AG10803 (cell line): ENCODE measurements at regions not wholly inside any gene's neighbourhood (a gene's known extent, or its start where the extent isn't known, plus 50 kb on each side); places are given as distances from the start of the nearest gene placed in this dataset.
"Not testable (repeated sequence)": the region's sequence is repeated elsewhere in the genome, so short reads cannot be mapped to it uniquely, and the experiment has no call there.

ENCODE experiments used
- DNase-seq: peaks from one replicate; pipeline ENCODE4 v3.0.0; 2010; ENCODE audit warnings: low read depth
- H3K4me3 ChIP-seq: 2 replicates; pipeline ENCODE4 v1.5.1; 2011; ENCODE audit warnings: mild to moderate bottlenecking, low read length, control low read depth
- CTCF ChIP-seq: conservative IDR thresholded peaks from 2 replicates; pipeline ENCODE4 v1.5.1; 2011; ENCODE audit warnings: mild to moderate bottlenecking, low read length, control low read depth, inconsistent platforms

GRCh38 chr2:184187421-184187971 is 410.8 kb upstream of the ZNF804A start:
- no peak for TF ChIP-seq CTCF
- no peak for DNase-seq
- no peak overlapping the region for H3K4me3 ChIP-seq

GRCh38 chr2:184190725-184191124 is 407.6 kb upstream of the ZNF804A start:
- H3K4me3 ChIP-seq: no peak overlapping the region
- TF ChIP-seq CTCF: no peak
- DNase-seq: no peak

DNA sequence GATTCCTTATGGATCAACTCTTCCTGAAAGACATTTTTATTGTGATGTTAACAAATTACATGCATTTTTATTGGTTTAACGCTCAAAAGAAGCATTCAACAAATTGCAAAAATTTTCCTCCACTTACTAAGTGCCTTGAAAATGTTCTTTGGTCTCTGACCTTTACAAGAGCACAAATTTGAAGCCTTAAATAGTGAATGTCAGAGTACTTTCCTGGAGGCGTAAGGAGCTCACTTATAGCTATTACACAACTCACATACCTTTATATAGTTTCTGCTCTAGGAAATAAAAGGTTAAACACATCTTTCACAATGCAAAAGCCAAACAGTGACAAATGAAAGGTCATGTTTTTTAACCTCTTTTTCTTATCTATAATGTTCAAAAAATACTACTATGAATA is 405.7 kb upstream of the ZNF804A start:
- no peak for TF ChIP-seq CTCF

GRCh38 chr2:184197413-184197812 is 400.9 kb upstream of the ZNF804A start:
- DNase-seq: no peak
- H3K4me3 ChIP-seq: no peak overlapping the region
- no peak for TF ChIP-seq CTCF

More for the DNA sequence above, 405.7 kb upstream of the ZNF804A start:
- DNase-seq: no peak
- no peak overlapping the region for H3K4me3 ChIP-seq

- DNase-seq, H3K4me3 ChIP-seq: not testable (repeated sequence)
Observed at GRCh38 chr2:184198791-184199190, 399.5 kb upstream of the ZNF804A start.

- no peak for DNase-seq
- no peak for TF ChIP-seq CTCF
- H3K4me3 ChIP-seq: no peak overlapping the region
Observed at GRCh38 chr2:184199274-184199673, 399.1 kb upstream of the ZNF804A start.

GRCh38 chr2:184201246-184201645 is 397.1 kb upstream of the ZNF804A start:
- DNase-seq: no peak
- no peak for TF ChIP-seq CTCF
- no peak overlapping the region for H3K4me3 ChIP-seq

GRCh38 chr2:184203661-184204060 is 394.7 kb upstream of the ZNF804A start:
- TF ChIP-seq CTCF: no peak
- DNase-seq: no peak

More at GRCh38 chr2:184203661-184204060, 394.7 kb upstream of the ZNF804A start:
- H3K4me3 ChIP-seq: no peak overlapping the region
